HL-60 (cell line): ENCODE measurements at regions not wholly inside any gene's neighbourhood (a gene's known extent, or its start where the extent isn't known, plus 50 kb on each side); places are given as distances from the start of the nearest gene placed in this dataset.

Experiments used
- CTCF ChIP-seq: IDR thresholded peaks from one replicate; pipeline ENCODE4 v1.5.1; 2011; ENCODE audit warnings: low read length, control low read depth, inconsistent platforms; ENCODE audit not compliant: insufficient read depth
- GABPA ChIP-seq: IDR thresholded peaks from 2 replicates; pipeline ENCODE4 v1.6.1; 2012; ENCODE audit warnings: low read depth
- SPI1 ChIP-seq: IDR thresholded peaks from 2 replicates; pipeline ENCODE4 v1.6.1; 2012; ENCODE audit warnings: low read depth, mild to moderate bottlenecking, borderline replicate concordance

- TF ChIP-seq CTCF (no peak), GABPA (no peak), SPI1 (no peak)
Measured at GRCh38 chr14:86052868-86053267, 522.9 kb downstream of the FLRT2 start.
